Activated naive CD8-positive, alpha-beta T cell treated with anti-CD3 and anti-CD28 coated beads, Interleukin-2, amount 50 U/mL, for 24 hours (primary cell): ENCODE measurements at regions not wholly inside any gene's neighbourhood (a gene's known extent, or its start where the extent isn't known, plus 50 kb on each side); places are given as distances from the start of the nearest gene placed in this dataset.

Experiments used
- ATAC-seq: fragments of 150-1000 bp; cut with Tn5 transposase; one replicate; pipeline ENCODE4 v1.10.0; 2021
- DNase-seq: peaks from one replicate; pipeline ENCODE4 v3.0.0; 2021
- H3K27ac Mint-ChIP-seq: one replicate; pipeline ENCODE4 v1.8.0; 2021; ENCODE audit warnings: mild to moderate bottlenecking, mixed read lengths
- H3K27me3 Mint-ChIP-seq: one replicate; pipeline ENCODE4 v1.8.0; 2021; ENCODE audit warnings: mixed read lengths
- H3K36me3 Mint-ChIP-seq: one replicate; pipeline ENCODE4 v1.8.0; 2021; ENCODE audit warnings: low read depth, mixed read lengths
- H3K4me1 Mint-ChIP-seq: one replicate; pipeline ENCODE4 v1.8.0; 2021; ENCODE audit warnings: mixed read lengths
- H3K4me3 Mint-ChIP-seq: one replicate; pipeline ENCODE4 v1.8.0; 2021; ENCODE audit warnings: mild to moderate bottlenecking, moderate library complexity, mixed read lengths
- H3K9me3 Mint-ChIP-seq: one replicate; pipeline ENCODE4 v1.8.0; 2021; ENCODE audit warnings: mixed read lengths

GRCh38 chr7:115113776-115114175 lies 191.9 kb downstream of the MDFIC start:
- no peak for ATAC-seq

DNA sequence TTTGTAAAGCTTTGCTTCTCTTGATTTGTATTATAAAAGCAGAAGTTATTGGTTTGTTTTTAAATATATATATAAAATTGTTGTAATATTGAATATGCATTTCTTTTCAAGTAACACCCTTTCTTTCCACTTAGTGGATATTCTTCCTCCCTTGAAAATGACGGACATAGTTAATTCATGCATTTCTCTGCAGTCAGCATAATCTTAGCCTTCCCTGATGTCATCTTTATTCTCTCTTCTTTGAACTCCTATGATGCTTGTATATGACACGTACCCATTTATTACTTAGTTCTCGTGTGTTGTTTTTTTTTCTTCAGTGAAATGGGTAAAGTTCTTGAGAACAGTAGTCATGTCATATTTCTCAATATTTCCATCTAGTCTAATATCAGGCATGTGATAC lies 191.2 kb downstream of the MDFIC start:
- H3K27me3 Mint-ChIP-seq: peaks cover 1% of the 10 kb centered on the region
- no peaks in the 10 kb centered on the region for H3K4me1 Mint-ChIP-seq
- no peak overlapping the region for H3K4me3 Mint-ChIP-seq
- ATAC-seq: no peak
- no peak overlapping the region for H3K27ac Mint-ChIP-seq
- H3K36me3 Mint-ChIP-seq: no peaks in the 10 kb centered on the region
- no peaks in the 10 kb centered on the region for H3K9me3 Mint-ChIP-seq
- DNase-seq: no peak

More at GRCh38 chr7:115113776-115114175, 191.9 kb downstream of the MDFIC start:
- peaks cover 3% of the 10 kb centered on the region for H3K27me3 Mint-ChIP-seq
- H3K27ac Mint-ChIP-seq: no peak overlapping the region
- no peaks in the 10 kb centered on the region for H3K9me3 Mint-ChIP-seq
- H3K4me3 Mint-ChIP-seq: no peak overlapping the region
- no peaks in the 10 kb centered on the region for H3K4me1 Mint-ChIP-seq
- no peaks in the 10 kb centered on the region for H3K36me3 Mint-ChIP-seq
- DNase-seq: no peak

DNA sequence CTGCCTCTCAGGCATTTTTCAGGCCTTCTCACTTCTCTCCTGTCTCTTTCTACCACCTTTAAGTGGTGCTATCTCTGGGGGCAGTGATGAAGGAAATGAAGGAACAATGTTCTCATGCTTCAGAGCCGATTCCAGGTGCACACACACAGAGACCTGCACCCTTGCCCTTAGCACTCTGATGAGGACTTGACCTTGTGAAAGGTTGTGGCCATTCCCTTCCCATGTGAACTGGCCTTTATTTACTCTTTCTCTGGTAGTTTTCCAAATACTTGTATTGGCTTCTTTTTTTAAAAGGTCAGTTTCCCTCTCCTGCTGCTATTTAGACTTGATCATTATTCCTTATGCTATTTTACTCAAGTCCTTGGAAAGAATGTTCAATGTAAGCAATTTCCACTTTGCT lies 188.6 kb downstream of the MDFIC start:
- Mint-ChIP-seq H3K36me3 (no peaks in the 10 kb centered on the region), H3K4me1 (no peaks in the 10 kb centered on the region), H3K9me3 (no peaks in the 10 kb centered on the region), H3K27ac (no peak overlapping the region), H3K27me3 (no peaks in the 10 kb centered on the region), H3K4me3 (no peak overlapping the region)
- DNase-seq: no peak
- no peak for ATAC-seq

DNA sequence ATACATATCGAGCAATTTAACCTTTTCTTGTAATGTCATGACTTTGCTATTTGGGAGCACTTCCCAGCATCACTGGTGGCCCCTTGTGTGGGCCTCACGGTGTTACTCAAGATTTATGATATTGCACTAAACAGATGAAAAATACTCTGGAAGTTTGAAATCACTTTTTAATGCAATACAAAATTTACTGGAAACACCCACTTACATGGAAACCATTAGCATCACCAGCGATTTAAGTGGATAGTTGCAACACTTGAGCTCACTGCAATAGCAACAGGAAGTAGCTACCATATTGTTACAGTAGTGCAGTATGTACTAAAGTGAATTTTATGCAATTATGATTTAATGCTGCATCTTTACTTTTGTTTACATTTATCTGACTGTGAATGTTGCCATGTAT lies 184.4 kb downstream of the MDFIC start:
- H3K27ac Mint-ChIP-seq: no peak overlapping the region
- no peaks in the 10 kb centered on the region for H3K27me3 Mint-ChIP-seq
- DNase-seq (no peak), ATAC-seq (no peak)
- no peaks in the 10 kb centered on the region for H3K9me3 Mint-ChIP-seq
- H3K36me3 Mint-ChIP-seq: no peaks in the 10 kb centered on the region
- H3K4me3 Mint-ChIP-seq: no peak overlapping the region
- H3K4me1 Mint-ChIP-seq: no peaks in the 10 kb centered on the region

DNA sequence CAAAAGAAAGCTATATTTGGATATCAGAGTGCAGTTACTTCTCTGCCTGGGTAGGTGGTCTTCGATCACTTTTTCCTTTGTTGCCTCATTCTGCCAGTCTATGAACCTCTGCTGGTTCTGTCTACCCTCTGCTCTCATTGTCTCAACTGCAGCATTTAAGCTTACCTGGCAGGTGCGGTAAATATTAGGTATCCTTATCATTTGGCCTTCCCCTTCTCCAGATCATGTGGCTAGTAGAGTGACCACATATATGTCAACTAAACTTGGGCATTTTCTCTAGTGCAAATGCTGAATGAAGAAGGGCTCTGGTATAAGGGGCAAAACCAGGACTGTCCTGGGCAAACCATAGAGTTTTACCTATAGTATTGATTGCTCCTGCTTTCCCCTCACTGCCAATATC lies 180.8 kb downstream of the MDFIC start:
- no peaks in the 10 kb centered on the region for H3K36me3 Mint-ChIP-seq
- no peaks in the 10 kb centered on the region for H3K9me3 Mint-ChIP-seq
- no peak overlapping the region for H3K27ac Mint-ChIP-seq
- no peak for DNase-seq
- ATAC-seq: no peak
- no peaks in the 10 kb centered on the region for H3K4me1 Mint-ChIP-seq
- H3K4me3 Mint-ChIP-seq: no peak overlapping the region
- H3K27me3 Mint-ChIP-seq: no peaks in the 10 kb centered on the region

DNA sequence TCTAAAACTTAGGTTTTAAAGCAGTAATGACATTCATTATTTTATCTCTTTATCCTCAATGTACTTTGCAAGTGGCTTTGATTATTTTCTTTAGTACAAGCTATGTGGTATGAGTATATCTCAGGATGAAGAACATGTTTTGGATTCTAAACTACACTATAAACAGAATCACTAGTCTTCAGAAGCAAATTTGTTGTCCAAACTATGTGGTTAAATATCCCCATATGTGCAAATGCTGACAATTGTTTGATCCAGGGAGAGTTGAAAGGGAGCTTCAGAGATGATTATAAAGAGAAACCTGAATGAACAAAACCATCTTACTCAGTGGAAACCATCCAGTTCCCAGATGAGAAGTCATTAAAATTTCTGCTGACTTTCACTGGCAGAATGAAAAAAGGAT lies 179.3 kb downstream of the MDFIC start:
- Mint-ChIP-seq H3K36me3 (no peaks in the 10 kb centered on the region), H3K27me3 (no peaks in the 10 kb centered on the region), H3K9me3 (no peaks in the 10 kb centered on the region), H3K4me3 (no peak overlapping the region), H3K4me1 (peaks cover 5% of the 10 kb centered on the region), H3K27ac (no peak overlapping the region)
- DNase-seq: no peak
- ATAC-seq: no peak

DNA sequence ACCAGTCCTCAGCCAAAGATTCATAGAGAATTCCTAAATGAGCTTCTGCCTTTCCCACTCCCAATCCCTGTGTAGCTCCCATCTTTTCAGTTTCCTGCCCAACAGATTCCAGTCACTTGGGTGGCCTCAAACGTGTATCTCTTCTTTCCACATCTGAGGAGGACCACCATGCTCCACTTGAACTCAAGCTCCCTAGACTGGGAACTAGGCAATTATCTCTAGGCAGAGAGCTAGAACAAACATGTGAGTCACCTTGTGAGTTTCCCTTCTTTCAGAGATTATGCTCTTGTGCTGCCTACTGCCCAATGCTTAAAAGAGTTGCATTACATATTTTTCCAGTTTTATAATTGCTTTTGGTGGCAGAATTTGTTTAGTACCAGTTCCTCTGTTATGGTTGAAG lies 178.0 kb downstream of the MDFIC start:
- Mint-ChIP-seq H3K27me3 (no peaks in the 10 kb centered on the region), H3K4me3 (no peak overlapping the region), H3K9me3 (no peaks in the 10 kb centered on the region), H3K27ac (no peak overlapping the region), H3K4me1 (peaks cover 5% of the 10 kb centered on the region), H3K36me3 (no peaks in the 10 kb centered on the region)
- DNase-seq: no peak
- no peak for ATAC-seq

- ATAC-seq: no peak
- no peak overlapping the region for H3K4me3 Mint-ChIP-seq
- H3K27ac Mint-ChIP-seq: no peak overlapping the region
- no peaks in the 10 kb centered on the region for H3K9me3 Mint-ChIP-seq
- no peaks in the 10 kb centered on the region for H3K36me3 Mint-ChIP-seq
- H3K27me3 Mint-ChIP-seq: no peaks in the 10 kb centered on the region
- no peak for DNase-seq
- H3K4me1 Mint-ChIP-seq: peaks cover 5% of the 10 kb centered on the region
Observed at GRCh38 chr7:115097175-115097671, 175.3 kb downstream of the MDFIC start.

DNA sequence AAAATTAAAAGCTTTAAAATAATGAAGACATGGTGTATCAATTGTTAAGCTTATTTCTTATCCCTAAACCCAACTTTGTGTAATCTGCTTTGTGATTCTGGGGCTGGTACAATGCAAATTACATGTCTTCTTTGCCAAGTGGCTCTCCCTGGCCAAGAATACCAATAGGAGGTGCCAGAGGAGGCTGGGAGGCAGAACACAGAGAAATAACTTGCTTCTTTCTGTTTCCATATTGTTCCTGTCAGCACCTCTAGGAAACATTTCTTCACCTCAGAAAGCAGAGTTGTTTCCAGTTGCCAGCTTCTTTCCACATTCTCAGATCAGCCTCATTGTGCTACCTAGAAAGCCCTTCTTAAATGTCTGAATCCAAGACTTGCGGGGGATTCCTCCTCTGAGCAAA lies 174.4 kb downstream of the MDFIC start:
- DNase-seq (no peak), ATAC-seq (no peak)
- Mint-ChIP-seq H3K4me3 (no peak overlapping the region), H3K36me3 (no peaks in the 10 kb centered on the region), H3K4me1 (peaks cover 5% of the 10 kb centered on the region), H3K27me3 (no peaks in the 10 kb centered on the region), H3K27ac (no peak overlapping the region), H3K9me3 (no peaks in the 10 kb centered on the region)

DNA sequence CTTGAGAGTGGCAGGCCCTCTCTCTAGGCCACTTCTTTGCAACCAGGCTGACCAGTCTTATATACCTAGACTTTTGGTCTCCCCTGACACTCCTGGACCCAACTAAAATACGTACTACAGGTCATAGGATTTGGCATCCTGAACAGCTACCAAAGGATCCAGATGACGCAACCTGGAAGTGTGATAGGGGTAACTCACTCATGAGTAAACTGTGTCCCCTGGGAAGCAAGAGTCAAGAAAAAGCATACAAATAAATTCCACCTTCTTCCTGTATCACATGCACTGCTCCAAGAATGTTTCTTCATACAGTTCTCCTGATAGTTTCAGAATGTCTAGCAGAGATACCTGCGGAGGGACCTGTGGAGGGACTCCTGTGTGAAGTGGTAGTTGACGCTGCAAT lies 172.3 kb downstream of the MDFIC start:
- no peak for ATAC-seq
- no peak overlapping the region for H3K27ac Mint-ChIP-seq
- H3K9me3 Mint-ChIP-seq: no peaks in the 10 kb centered on the region
- H3K27me3 Mint-ChIP-seq: no peaks in the 10 kb centered on the region
- DNase-seq: no peak
- peaks cover 7% of the 10 kb centered on the region for H3K4me1 Mint-ChIP-seq
- no peaks in the 10 kb centered on the region for H3K36me3 Mint-ChIP-seq
- H3K4me3 Mint-ChIP-seq: no peak overlapping the region

DNA sequence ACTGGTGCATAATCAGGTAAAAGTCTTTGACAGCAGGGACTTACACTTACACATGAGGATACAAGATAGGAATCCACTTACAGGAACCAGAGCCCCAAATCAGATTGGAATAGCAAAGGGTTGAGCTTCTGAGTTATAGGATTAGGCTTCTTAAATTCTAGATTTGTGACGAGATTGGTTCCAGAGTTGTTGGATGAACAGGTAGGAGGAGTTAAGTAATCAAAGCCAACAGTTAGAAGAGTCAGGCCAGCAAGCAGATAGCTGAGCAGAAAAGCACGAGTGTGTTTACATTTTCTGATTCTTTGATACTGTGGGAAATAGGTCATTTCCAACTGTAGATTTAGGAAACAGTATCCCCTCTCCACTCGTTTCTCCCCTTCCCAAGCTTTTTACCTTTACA lies 167.0 kb downstream of the MDFIC start:
- Mint-ChIP-seq H3K4me3 (no peak overlapping the region), H3K36me3 (no peaks in the 10 kb centered on the region), H3K9me3 (no peaks in the 10 kb centered on the region), H3K4me1 (peaks cover 2% of the 10 kb centered on the region), H3K27me3 (no peaks in the 10 kb centered on the region), H3K27ac (no peak overlapping the region)
- no peak for DNase-seq
- no peak for ATAC-seq

- DNase-seq: no peak
Observed at GRCh38 chr7:115087437-115087836, 165.5 kb downstream of the MDFIC start.

DNA sequence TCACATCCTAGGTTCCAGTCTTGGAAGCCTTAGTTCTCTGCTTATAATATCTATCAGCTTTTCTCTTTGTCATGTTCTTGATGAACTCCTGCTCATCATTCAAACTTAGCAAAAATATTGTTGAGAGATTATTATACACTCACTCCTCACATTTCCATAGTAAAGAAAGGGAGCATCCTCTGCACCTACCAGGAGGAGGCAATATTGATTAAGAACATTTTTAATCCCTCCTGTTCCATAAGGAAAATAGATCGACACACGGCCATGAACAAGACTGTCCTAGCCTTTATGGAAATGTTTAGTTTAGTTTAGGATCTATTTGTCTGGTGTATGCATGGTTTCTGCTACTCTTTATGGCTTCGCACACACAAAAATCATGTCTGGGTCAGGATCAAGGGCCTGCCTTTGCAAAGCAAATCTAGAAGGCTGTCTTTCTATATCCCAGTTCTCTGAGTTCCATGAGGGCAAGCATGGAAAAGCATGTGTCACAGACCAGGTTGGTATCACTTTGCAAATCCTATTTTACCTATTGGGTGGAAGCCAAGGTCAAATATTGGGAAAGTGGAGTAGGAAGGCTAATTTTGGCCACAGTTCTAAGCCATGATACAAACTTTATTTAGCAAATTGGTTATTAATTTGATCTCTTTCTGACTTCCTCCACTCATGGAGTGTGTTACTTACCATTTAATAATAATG lies 164.4 kb downstream of the MDFIC start:
- ATAC-seq (no peak), DNase-seq (no peak)
- no peaks in the 10 kb centered on the region for H3K9me3 Mint-ChIP-seq
- no peak overlapping the region for H3K4me3 Mint-ChIP-seq
- H3K27ac Mint-ChIP-seq: no peak overlapping the region
- H3K4me1 Mint-ChIP-seq: peaks cover 2% of the 10 kb centered on the region
- no peaks in the 10 kb centered on the region for H3K27me3 Mint-ChIP-seq
- no peaks in the 10 kb centered on the region for H3K36me3 Mint-ChIP-seq

More at GRCh38 chr7:115087437-115087836, 165.5 kb downstream of the MDFIC start:
- Mint-ChIP-seq H3K4me3 (no peak overlapping the region), H3K4me1 (peaks cover 2% of the 10 kb centered on the region), H3K27me3 (no peaks in the 10 kb centered on the region), H3K36me3 (no peaks in the 10 kb centered on the region), H3K27ac (no peak overlapping the region), H3K9me3 (no peaks in the 10 kb centered on the region)
- no peak for ATAC-seq

- Mint-ChIP-seq H3K36me3 (no peaks in the 10 kb centered on the region), H3K27ac (no peak overlapping the region), H3K4me1 (peaks cover 2% of the 10 kb centered on the region), H3K4me3 (no peak overlapping the region), H3K9me3 (no peaks in the 10 kb centered on the region), H3K27me3 (no peaks in the 10 kb centered on the region)
- no peak for DNase-seq
- no peak for ATAC-seq
Observed at GRCh38 chr7:115085421-115085820, 163.5 kb downstream of the MDFIC start.

GRCh38 chr7:115083935-115084334 lies 162.0 kb downstream of the MDFIC start:
- H3K27me3 Mint-ChIP-seq: no peaks in the 10 kb centered on the region
- ATAC-seq: no peak
- H3K27ac Mint-ChIP-seq: no peak overlapping the region
- no peak overlapping the region for H3K4me3 Mint-ChIP-seq
- H3K4me1 Mint-ChIP-seq: no peaks in the 10 kb centered on the region
- H3K9me3 Mint-ChIP-seq: no peaks in the 10 kb centered on the region
- H3K36me3 Mint-ChIP-seq: no peaks in the 10 kb centered on the region
- no peak for DNase-seq

DNA sequence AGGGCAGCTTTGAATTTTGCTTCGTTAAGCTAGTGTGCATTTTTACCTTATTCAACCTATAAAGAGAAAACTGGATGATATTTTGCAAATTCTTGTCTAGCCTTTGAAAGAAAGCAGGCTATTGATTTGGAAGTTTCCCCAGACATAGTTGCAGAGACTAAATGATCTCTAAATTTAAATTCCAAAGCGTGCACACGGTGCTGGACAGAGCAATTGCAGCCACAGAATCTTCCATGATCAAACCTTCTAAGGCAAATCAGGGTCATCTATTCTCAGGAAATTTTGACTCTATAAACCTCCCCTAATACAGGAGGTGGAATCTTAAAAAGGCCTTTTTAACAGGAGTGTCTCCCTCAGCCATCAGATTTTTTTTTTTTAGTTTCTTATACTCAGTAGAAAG lies 159.9 kb downstream of the MDFIC start:
- DNase-seq: no peak
- H3K4me3 Mint-ChIP-seq: no peak overlapping the region
- H3K27ac Mint-ChIP-seq: no peak overlapping the region
- no peaks in the 10 kb centered on the region for H3K36me3 Mint-ChIP-seq
- H3K27me3 Mint-ChIP-seq: no peaks in the 10 kb centered on the region
- ATAC-seq: no peak
- H3K9me3 Mint-ChIP-seq: no peaks in the 10 kb centered on the region
- no peaks in the 10 kb centered on the region for H3K4me1 Mint-ChIP-seq
